HepG2 (cell line): ENCODE measurements at regions not wholly inside any gene's neighbourhood (a gene's known extent, or its start where the extent isn't known, plus 50 kb on each side); places are given as distances from the start of the nearest gene placed in this dataset.
A peak's percentile ranks its signal among the peaks of the same experiment; 100 is the strongest.

Experiments used
- CREM ChIP-seq, 2 experiments: sonication (generic) in 1 of 2; formaldehyde crosslinking in 1 of 2; IDR thresholded peaks; 2 replicates each; pipeline versions ENCODE4 v1.4.0 to v1.6.1; 2016 to 2020; ENCODE audit warnings: antibody characterized with exemption in 1 of 2, mild to moderate bottlenecking in 1 of 2, missing genetic modification reagents in 1 of 2
- HDAC2 ChIP-seq: sonication (generic); formaldehyde crosslinking; IDR thresholded peaks from 2 replicates; pipeline ENCODE4 v1.4.0; 2020; ENCODE audit warnings: missing genetic modification reagents
- HMG20A ChIP-seq: IDR thresholded peaks from 2 replicates; pipeline ENCODE4 v1.6.1; 2016; ENCODE audit warnings: borderline replicate concordance
- ISL2 ChIP-seq: sonication (generic); formaldehyde crosslinking; IDR thresholded peaks from 2 replicates; pipeline ENCODE4 v1.5.0; 2020; ENCODE audit warnings: missing genetic modification reagents
- KLF9 ChIP-seq: IDR thresholded peaks from 2 replicates; pipeline ENCODE4 v1.6.1; 2016; ENCODE audit warnings: low read depth
- MIER3 ChIP-seq: IDR thresholded peaks from 2 replicates; pipeline ENCODE4 v1.6.1; 2016; ENCODE audit warnings: missing compliant biosample characterization, borderline replicate concordance
- NPAS2 ChIP-seq: sonication (generic); formaldehyde crosslinking; IDR thresholded peaks from 2 replicates; pipeline ENCODE4 v1.8.0; 2022; ENCODE audit warnings: mild to moderate bottlenecking, missing genetic modification reagents, borderline replicate concordance
- PAXIP1 ChIP-seq: sonication (generic); formaldehyde crosslinking; conservative IDR thresholded peaks from 2 replicates; pipeline ENCODE4 v1.4.0; 2020; ENCODE audit warnings: mild to moderate bottlenecking, missing genetic modification reagents, moderate library complexity
- RARA ChIP-seq: IDR thresholded peaks from 2 replicates; pipeline ENCODE4 v1.6.1; 2016; ENCODE audit warnings: missing genetic modification reagents, missing compliant biosample characterization
- REST ChIP-seq, 2 experiments: IDR thresholded peaks; 2 replicates each; pipeline ENCODE4 v1.6.1; 2011 to 2012; ENCODE audit warnings: low read length in 2 of 2, borderline replicate concordance in 1 of 2, low read depth in 1 of 2, mild to moderate bottlenecking in 1 of 2, moderate library complexity in 1 of 2
- RFX3 ChIP-seq: IDR thresholded peaks from 2 replicates; pipeline ENCODE4 v1.6.1; 2016; ENCODE audit warnings: missing biosample characterization, missing genetic modification reagents
- SETDB1 ChIP-seq: sonication (generic); formaldehyde crosslinking; IDR thresholded peaks from 2 replicates; pipeline ENCODE4 v1.5.1; 2020; ENCODE audit warnings: missing genetic modification reagents, mild to moderate bottlenecking, borderline replicate concordance
- SIX4 ChIP-seq: sonication (generic); formaldehyde crosslinking; IDR thresholded peaks from 2 replicates; pipeline ENCODE4 v1.4.0; 2020; ENCODE audit warnings: missing genetic modification reagents
- SRF ChIP-seq: IDR thresholded peaks from 2 replicates; pipeline ENCODE4 v1.6.1; 2011; ENCODE audit warnings: mild to moderate bottlenecking, low read depth, low read length, moderate library complexity
- SRSF4 ChIP-seq: fragments of 200-400 bp; formaldehyde crosslinking; IDR thresholded peaks from one replicate; pipeline ENCODE4 v1.6.1; 2018; ENCODE audit warnings: mild to moderate bottlenecking, low read depth, low read length, moderate library complexity; ENCODE audit not compliant: poor library complexity, severe bottlenecking
- TBL1XR1 ChIP-seq: fragments of 150-350 bp; IDR thresholded peaks from 2 replicates; pipeline ENCODE4 v1.6.1; 2014; ENCODE audit warnings: borderline replicate concordance, low read length; ENCODE audit not compliant: partially characterized antibody
- TRIM24 ChIP-seq: sonication (generic); formaldehyde crosslinking; IDR thresholded peaks from 2 replicates; pipeline ENCODE4 v1.8.0; 2022; ENCODE audit warnings: mild to moderate bottlenecking, missing genetic modification reagents
- ZMYM4 ChIP-seq: sonication (generic); formaldehyde crosslinking; IDR thresholded peaks from 2 replicates; pipeline ENCODE4 v1.8.1; 2023; ENCODE audit warnings: mild to moderate bottlenecking, missing genetic modification reagents
- ZNF335 ChIP-seq: sonication (generic); formaldehyde crosslinking; IDR thresholded peaks from 2 replicates; pipeline ENCODE4 v1.4.0; 2020; ENCODE audit warnings: missing genetic modification reagents
- ZNF382 ChIP-seq: sonication (generic); formaldehyde crosslinking; IDR thresholded peaks from 2 replicates; pipeline ENCODE4 v1.5.0; 2020; ENCODE audit warnings: missing genetic modification reagents, mild to moderate bottlenecking, borderline replicate concordance
- ZNF704 ChIP-seq: sonication (generic); formaldehyde crosslinking; IDR thresholded peaks from 2 replicates; pipeline ENCODE4 v1.8.1; 2023; ENCODE audit warnings: mild to moderate bottlenecking, inconsistent platforms, moderate library complexity, missing genetic modification reagents, borderline replicate concordance
- ZNF784 ChIP-seq: sonication (generic); formaldehyde crosslinking; IDR thresholded peaks from 2 replicates; pipeline ENCODE4 v1.5.1; 2020; ENCODE audit warnings: missing genetic modification reagents, mild to moderate bottlenecking, borderline replicate concordance
- ZNF816 ChIP-seq: sonication (generic); formaldehyde crosslinking; IDR thresholded peaks from 2 replicates; pipeline ENCODE4 v1.8.0; 2022; ENCODE audit warnings: missing genetic modification reagents, mild to moderate bottlenecking, borderline replicate concordance

- TF ChIP-seq KLF9: no peak
- no peak for TF ChIP-seq CREM (IDR thresholded peaks at IDR 0.05)
- TF ChIP-seq CREM (CRISPR knock-in tag; IDR thresholded peaks at IDR 0.05): no peak
- no peak for TF ChIP-seq TRIM24 (CRISPR knock-in tag)
- peak; percentile 69 for TF ChIP-seq HMG20A (CRISPR knock-in tag)
- TF ChIP-seq SRSF4: no peak
- TF ChIP-seq RFX3 (CRISPR knock-in tag): no peak
- no peak for TF ChIP-seq ZNF704 (CRISPR knock-in tag)
- no peak for TF ChIP-seq ISL2 (CRISPR knock-in tag)
- no peak for TF ChIP-seq HDAC2 (CRISPR knock-in tag)
- TF ChIP-seq SRF: no peak
- TF ChIP-seq ZNF382 (CRISPR knock-in tag): no peak
- no peak for TF ChIP-seq SIX4
- no peak for TF ChIP-seq ZNF784 (CRISPR knock-in tag)
- no peak for TF ChIP-seq TBL1XR1
- no peak for TF ChIP-seq REST (IDR thresholded peaks at IDR 0.05; ENCODE audit: borderline replicate concordance in 1 of 2, low read depth in 1 of 2, low read length in 2 of 2)
- peak; percentile 73 for TF ChIP-seq RARA
- TF ChIP-seq ZMYM4 (CRISPR knock-in tag): peak; percentile 80
- peak; percentile 37; the same call in 1 of the 2 replicates for TF ChIP-seq PAXIP1 (CRISPR knock-in tag)
- TF ChIP-seq SETDB1 (CRISPR knock-in tag): no peak
- no peak for TF ChIP-seq NPAS2 (CRISPR knock-in tag)
- TF ChIP-seq ZNF816: no peak
- peak; percentile 60; the same call in 1 of the 2 replicates for TF ChIP-seq MIER3 (CRISPR knock-in tag)
- TF ChIP-seq ZNF335 (CRISPR knock-in tag): no peak
Observed at GRCh38 chr5:88118179-88118578, 150.5 kb downstream of the TMEM161B start (continued).
